Glomerular visceral epithelial cell (primary cell): ENCODE measurements at regions not wholly inside any gene's neighbourhood (a gene's known extent, or its start where the extent isn't known, plus 50 kb on each side); places are given as distances from the start of the nearest gene placed in this dataset.
"Not testable (repeated sequence)": the region's sequence is repeated elsewhere in the genome, so short reads cannot be mapped to it uniquely, and the experiment has no call there.

Experiments
- DNase-seq: peaks from one replicate; pipeline ENCODE4 v3.0.0-alpha.2; 2016; ENCODE audit errors: extremely low spot score

- no peak for DNase-seq
Measured at GRCh38 chr1:222865718-222866117, 50.9 kb downstream of the DISP1 start.

DNA sequence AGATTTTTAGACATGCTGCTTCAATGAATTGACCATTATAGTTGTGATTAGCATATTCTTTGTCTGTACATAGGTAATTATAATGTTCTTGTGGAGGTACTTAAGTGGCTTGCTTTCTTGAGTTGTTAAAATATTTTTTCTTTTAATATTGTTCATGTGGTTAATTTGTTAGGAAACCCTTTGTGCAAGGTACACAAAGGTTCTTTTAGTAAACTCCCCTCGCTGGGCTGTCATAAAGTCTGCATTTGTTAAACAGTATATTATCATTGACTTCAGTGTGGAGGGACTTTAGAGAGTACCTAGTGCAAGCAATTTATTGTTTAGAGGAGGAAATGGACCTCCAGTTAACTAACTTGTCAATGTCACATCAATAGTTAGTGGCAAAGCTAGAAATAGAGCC, 52.5 kb downstream of the DISP1 start:
- DNase-seq = no peak

DNA sequence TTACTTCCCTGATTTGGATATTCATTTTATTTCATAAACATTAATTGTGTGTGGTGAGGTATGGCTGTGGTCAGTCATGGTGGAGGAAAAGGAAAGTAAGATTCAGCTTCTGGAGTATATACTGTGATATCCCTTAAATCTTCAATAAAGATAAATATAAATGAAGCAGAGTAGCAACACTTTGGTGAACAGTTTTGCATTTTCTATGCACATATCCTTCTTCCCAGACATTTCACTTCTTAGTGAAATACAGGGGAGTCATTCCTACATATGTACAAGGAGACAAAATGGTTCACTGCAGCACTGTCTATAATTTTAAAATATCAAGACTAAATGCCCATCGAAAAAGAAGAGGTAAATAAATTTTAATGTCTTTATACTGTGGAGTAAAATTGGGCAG, 61.3 kb downstream of the DISP1 start:
- no peak for DNase-seq

DNA sequence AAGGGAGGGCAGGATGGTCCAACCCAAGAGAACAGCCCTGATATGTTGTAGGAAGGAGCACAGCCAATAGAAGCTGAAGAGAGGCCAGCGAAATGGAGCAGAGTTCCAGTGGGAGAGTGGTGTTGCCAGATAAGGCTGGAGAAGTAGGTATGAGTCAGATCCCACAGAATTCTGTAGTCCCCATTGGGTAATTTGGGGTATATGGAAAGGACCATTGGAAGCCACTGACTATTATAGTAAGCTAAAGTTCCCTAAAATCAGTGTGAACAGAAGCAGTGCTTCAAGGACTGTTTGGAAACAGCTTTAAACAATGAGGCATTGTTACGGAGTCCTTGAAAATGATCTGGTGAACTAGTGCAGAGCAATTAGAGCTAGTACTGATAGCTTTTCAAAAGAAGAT, 63.0 kb downstream of the DISP1 start:
- DNase-seq = no peak

DNA sequence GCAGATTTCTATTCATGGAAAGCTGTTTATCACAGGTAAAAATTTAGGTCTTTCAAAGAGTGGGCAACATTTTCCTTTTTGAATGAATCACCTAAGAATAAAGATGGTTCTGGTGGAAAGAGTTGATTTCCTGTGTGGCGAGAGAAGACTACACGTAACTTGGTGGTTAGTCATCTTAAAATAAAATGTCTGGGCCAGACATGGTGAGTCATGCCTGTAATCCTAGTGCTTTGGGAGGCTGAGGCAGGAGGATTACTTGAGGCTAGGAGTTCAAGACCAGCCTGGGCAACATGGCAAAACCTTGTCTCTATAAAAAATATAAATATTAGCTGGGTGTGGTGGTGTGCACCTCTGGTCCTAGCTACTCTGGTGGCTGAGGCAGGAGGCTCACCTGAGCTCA, 65.7 kb downstream of the DISP1 start:
- DNase-seq = peak; percentile 65

- DNase-seq = no peak
Measured at GRCh38 chr1:222886194-222886854, 71.5 kb downstream of the DISP1 start.

- no peak for DNase-seq
Measured at GRCh38 chr1:222886878-222887351, 72.1 kb downstream of the DISP1 start.

DNA sequence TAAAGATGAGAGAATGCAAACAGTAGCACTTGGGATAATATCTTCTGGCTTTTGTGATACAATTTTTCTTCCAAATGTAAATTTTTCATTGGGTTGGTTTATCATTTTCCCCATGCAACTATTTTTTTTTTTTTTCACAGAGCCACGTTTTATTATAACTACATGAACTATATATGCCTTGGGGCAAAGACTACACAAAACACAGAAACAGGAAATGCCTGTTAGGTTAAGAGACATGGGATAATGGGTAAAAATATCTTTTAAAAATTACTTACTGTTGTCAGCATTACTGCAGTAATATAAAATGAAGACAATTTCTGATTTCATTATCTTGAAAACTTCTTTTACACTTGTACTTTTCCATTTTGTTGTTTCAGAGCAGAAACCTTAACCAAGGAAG, 74.6 kb downstream of the DISP1 start:
- DNase-seq = no peak

GRCh38 chr1:222890716-222891115, 75.9 kb downstream of the DISP1 start:
- DNase-seq = no peak

GRCh38 chr1:222891578-222891977, 76.7 kb downstream of the DISP1 start:
- no peak for DNase-seq

- peak; percentile 44 for DNase-seq
Measured at GRCh38 chr1:222892137-222892769, 77.4 kb downstream of the DISP1 start.

GRCh38 chr1:222893255-222893654, 78.4 kb downstream of the DISP1 start:
- no peak for DNase-seq

DNA sequence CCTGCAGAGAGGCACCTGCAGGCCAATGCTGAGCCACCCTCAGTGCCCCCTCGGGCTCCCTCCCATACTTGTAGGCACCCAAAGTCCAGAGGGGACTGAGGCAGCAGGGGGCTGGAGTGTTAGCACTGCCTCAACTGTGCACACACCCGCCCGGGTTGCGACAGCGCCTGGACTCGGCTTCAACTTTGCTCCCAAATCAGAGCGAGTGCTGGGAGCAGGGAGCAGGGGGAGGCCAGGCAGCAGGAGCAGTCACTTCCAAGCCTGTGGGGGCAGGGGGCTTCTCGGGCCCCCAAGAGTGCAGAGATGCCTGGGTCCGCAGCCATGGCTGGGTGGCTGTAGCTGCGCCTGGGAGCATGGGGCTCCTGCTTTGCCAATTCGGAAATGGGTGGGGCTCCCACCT, 79.5 kb downstream of the DISP1 start:
- DNase-seq = no peak

- no peak for DNase-seq
Measured at GRCh38 chr1:222896630-222897526, 82.0 kb downstream of the DISP1 start.

DNA sequence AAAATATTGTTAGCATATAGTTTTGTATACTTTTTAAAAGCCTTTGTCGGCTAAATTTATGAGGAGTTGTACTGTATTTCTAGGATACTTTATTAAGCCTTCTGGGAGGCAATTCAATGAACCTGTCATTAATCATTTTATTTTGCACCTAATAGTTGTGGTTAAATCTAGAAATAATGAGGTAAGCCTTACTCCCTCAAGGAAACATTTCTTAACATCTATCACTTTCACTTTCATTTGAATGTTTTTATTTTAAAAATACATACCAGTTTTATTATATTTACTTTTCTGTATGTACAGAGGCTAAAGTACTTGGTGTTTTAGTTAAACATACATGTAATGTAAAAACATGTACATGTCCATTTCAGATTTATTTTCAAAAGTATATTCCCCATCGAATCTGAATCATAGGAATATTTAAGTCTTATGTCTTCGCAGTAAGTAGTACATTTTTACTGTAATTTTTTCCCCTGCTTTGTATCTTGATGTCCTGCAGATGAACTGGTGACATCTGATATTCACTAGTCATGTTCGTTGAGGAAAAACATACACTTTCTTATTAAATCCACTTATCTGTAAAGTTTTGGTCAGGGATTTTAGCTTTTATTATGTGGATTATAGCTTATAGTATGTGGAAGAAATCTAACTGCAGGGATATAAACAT, 82.8 kb downstream of the DISP1 start:
- DNase-seq = no peak

DNA sequence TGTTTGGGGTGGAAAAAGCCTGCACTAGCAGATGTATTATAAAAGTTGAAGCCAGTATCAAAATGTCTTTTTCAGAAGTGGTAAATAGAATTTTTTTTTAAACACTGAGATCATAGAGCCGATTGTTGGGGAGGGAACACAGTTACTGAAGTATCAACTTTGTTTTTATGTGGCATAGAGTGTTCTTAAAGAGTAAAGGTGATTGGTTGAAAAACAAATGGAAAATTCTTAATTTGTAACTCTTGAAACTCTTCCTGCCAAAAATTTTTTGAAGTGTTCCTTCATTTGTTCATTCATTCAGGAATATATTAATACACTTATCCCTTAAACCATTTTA, 83.3 kb downstream of the DISP1 start:
- DNase-seq = no peak

DNA sequence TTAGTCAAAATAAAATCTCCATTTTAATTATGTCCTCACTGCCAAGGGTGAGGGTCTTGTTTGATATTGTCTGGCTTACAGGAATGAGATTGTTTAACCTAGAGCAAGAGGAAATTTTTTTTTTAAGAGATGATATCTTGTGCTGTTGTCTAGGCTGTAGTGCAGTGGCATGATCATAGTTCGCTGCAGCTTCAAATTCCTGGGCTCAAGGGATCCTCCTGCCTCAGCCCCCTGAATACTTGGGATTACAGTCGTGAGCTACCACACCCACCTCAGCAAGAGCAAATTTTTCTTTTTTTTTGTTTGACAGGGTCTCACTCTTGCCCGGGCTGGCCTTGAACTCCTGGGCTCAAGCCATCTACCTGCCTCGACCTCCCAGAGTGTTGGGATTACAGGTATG, 84.6 kb downstream of the DISP1 start:
- no peak for DNase-seq

DNA sequence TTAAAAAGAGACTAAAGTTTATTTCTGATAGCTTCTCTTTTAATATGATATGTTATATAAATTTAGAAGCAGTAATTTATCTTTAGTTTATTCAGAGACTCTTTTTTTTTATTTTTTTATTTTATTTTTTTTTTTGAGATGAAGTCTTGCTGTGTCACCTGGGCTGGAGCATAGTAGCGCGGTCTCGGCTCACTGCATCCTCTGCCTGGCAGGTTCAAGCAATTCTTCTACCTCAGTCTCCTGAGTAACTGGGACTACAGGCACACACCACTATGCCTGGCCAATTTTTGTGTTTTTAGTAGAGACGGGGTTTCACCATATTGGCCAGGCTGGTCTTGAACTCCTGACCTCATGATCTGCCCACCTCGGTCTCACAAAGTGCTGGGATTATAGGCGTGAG, 89.6 kb downstream of the DISP1 start:
- no peak for DNase-seq

DNA sequence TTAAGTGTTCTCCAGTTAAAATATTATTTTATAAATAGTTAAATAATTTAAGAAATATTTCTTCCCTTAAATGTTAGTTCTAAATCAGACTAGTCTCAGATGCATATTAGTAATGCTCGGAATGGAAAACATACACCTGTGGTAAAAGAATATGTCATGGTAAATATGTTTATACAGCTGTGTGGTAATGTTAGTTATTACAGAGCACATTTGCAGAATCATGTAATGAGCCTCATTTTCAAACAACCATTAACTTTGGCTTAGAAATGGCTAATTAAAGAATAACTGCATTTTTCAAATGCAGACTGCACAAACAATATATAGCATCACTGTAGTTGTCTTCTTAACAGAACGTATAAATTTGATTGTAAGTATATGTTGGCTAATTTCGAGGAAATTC, 90.3 kb downstream of the DISP1 start:
- DNase-seq = no peak

DNA sequence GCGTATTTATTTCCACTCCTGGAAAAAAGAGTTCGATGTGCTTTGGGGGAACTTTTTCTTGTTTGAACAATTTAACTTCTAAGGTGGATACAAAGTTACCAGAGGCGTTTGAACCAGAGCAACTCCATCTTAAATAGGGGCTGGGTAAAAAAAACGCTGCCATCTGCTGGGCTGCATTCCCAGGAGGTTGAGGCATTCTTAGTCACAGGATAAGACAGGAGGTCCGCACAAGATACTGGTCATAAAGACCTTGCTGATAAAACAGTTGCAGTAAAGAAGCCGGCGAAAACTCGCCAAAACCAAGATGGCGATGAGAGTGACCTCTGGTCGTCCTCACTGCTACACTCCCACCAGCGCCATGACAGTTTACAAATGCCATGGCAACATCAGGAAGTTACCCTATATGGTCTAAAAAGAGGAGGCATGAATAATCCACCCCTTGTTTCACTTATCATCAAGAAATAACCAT, 91.5 kb downstream of the DISP1 start:
- DNase-seq = not testable (repeated sequence)

DNA sequence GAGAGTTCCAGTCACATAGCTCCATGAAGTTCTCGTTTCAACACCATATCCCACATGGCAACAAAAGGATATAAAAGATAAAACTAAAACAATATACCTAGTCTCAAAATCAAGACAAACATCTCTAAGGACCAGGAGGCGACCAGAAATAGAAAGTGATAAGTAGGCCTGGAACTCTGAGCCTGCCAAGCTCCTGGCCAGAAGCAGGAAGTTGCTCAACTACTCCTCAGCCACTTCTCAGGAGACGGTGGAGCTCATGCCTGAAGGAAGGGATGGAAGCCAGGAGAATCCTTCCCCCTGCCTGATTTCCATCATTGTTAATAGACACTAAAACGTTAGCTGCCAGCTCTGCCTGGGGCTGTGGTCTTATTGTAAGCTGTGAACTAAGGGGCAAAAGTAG, 94.7 kb downstream of the DISP1 start:
- no peak for DNase-seq

- DNase-seq = no peak
Measured at GRCh38 chr1:222910699-222911098, 95.9 kb downstream of the DISP1 start.
